HG03354 (cell line): ENCODE measurements at regions not wholly inside any gene's neighbourhood (a gene's known extent, or its start where the extent isn't known, plus 50 kb on each side); places are given as distances from the start of the nearest gene placed in this dataset.

ENCODE experiments used
- ATAC-seq: cut with Tn5 transposase; IDR thresholded peaks from one replicate; pipeline ENCODE4 v1.9.1; 2021; ENCODE audit warnings: mild to moderate bottlenecking; ENCODE audit not compliant: unreplicated experiment, poor library complexity, severe bottlenecking

DNA sequence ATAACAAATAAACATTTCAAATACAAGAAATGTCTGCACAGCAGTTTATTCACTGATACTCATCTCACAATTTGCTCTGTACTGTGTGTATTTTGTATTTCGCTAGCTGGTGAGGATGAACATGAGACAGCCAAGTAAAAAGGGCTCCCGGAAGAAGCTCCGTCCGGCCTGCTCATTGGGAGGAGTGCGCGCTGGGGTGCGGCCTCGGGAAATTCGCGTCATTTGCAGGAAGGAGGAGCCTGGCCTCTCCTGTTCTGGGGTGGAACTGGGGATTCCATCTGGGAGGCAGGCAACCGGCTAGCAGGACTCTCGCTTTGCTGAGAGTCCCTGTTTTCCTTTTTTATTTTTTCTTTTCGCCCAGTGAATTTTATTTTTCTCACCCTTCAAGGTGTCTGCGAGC, 368.4 kb upstream of the TMEM132C start:
- no peak for ATAC-seq

- no peak for ATAC-seq
Measured at GRCh38 chr12:127899971-127900370, 367.0 kb upstream of the TMEM132C start.

GRCh38 chr12:127900386-127900785, 366.6 kb upstream of the TMEM132C start:
- ATAC-seq, result no peak

DNA sequence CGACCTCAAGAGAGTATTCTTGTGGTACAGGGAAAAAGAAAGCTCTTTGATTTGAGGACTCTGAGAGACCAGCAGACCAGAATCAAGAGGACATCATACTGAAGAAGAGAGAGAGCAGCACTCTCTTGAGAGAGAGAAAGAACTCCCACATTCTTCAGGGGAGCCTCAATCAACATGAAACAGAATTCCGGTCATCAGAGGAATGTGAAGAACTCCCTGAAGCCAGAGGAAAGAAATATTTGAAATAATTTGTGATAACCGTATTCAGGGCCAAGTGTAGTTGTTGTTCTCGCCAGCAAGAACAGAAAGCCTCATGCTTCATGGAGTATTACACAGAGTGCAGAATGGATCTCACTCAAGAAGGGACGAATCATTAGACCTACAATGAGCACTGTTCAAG, 363.8 kb upstream of the TMEM132C start:
- ATAC-seq, result no peak

DNA sequence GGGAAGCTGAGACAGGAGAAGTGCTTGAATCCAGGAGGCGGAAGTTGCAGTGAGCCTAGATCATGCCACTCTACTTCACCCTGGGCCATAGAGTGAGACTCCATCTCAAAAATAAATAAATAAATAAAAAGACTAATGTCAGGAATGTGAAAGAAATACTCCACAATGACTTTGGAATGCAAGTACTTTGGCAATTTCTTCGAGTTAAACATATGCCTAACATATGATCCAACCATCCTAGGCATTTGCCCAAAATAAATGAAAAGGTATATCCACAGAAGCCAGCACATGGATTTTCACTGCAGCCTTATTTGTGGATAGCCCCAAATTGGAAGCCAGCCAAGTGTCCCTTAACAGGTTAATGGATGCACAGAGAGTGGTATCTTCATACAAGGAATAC, 357.9 kb upstream of the TMEM132C start:
- no peak for ATAC-seq

DNA sequence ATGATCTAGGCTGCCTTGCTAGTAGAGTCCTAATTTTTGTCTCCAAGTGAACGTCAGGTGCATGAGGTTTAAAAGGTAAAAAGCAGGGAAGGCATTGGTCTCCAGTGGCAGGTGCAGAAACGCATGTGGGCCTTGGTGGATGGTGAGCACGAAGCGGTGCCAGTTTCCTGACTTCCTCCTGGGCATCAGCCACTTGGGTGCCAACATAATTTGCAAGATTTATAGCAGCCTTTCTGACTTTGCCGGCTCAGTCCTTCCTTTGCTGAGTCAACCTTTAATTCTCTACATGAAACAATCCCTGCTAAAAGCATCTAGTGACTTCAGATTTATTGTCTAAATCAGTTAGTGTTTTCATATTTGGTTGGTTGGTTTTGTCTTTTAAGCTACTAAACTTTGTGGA, 355.7 kb upstream of the TMEM132C start:
- ATAC-seq, result no peak

DNA sequence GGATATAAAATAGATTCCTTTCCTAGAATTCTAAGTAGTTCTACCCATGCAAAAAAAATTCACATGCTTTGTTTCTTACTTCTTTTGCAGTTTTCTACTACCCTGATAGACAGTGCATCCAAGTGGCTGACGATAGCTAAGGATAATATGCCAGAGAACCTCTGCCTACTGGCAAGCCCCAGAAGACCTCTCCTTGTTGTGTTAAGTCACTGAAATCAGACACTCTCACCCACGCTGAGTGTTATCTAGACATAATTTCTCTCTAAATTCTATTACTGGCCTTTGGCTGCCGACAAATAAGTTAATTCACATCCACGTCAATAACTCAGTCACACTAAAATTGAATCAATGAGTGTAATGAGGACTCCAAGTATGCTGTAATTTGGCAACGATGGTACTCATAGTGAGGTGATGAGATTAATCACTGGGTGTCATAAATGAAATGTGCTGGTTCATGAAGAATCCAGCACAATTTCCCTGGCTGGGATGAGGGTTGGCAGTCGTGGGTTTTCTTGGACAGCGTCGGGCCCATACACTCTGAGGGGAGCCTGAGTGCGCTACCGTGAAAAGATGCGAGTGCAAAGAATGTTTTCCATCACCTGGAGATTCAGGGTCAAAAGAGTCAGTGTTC, 354.8 kb upstream of the TMEM132C start:
- ATAC-seq, result no peak

DNA sequence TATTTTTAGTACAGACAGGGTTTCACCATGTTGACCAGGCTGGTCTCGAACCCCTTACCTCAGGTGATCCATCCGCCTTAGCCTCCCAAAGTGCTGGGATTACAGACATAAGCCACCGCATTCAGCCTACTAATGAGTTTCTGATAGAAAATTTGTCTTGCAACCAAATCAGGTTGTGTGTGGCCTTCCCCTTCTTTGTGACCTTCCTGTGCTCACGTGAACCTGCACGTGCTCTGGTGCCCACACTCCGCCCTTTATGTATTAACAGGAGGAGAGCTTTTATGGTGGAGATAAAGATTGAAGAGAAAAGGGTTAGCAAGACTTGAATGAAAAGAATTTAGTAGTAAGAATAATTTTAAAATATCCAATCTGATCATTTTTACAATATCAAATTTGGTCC, 343.5 kb upstream of the TMEM132C start:
- ATAC-seq, result no peak

DNA sequence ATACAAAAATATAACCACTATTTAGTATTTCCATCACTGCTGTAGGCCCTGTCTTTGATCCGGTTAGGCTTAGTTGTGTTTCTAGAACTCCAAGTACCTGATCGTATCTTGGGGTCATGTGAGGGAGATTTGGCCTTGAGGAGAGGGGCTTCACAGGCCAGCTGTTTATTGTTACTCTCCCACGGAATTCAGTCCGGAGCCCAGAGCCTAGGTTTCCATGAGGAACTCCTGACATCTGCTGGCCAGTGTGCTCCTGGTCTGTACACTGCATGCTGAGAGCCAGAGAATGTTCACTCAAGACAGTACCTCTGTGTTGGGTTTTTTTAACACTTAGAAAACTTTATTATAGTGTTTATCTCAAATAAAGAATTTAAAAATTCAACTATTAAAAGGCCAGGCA, 341.0 kb upstream of the TMEM132C start:
- ATAC-seq, result no peak

DNA sequence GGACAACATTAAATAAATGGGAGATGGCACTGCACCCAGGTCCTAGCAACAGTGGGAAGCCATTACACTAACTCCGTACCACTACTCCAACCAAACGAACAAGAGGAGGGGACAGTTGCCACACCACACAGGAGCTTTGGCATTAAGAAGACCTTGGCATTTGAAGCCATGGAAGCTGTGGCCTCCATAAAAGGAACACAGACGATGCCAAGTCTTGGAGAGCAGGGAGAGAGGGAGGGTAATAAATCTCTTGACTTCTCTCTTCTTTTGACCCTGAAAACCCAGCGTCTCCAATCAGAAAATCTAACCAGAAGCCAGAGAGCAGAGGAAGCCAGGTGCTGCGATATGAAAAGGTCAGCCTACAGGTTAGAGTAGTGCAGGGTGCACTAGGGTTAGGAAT, 338.8 kb upstream of the TMEM132C start:
- ATAC-seq, result no peak

GRCh38 chr12:127928615-127929571, 338.1 kb upstream of the TMEM132C start:
- ATAC-seq, result no peak

- ATAC-seq, result no peak
Measured at GRCh38 chr12:127930122-127930521, 336.8 kb upstream of the TMEM132C start.

DNA sequence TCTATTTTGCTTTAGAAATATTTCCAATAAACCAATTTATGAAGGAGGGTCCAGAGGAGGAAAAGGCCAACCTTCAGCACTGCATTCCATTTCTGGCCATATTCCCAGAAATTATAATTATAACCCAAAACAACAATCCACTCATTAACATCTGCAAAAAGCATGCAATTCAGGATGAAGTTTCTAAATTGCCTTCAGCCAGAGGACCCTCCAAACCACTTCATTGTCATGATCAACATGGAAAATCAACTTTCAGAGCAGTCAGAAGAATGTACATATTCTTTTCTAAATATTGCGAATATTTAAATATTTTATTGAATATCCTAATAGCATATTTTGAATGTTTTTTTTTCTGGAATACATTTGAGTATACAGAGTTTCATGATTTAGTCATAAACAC, 332.6 kb upstream of the TMEM132C start:
- ATAC-seq, result no peak

GRCh38 chr12:127936463-127936862, 330.5 kb upstream of the TMEM132C start:
- ATAC-seq, result no peak

- no peak for ATAC-seq
Measured at GRCh38 chr12:127941332-127941731, 325.6 kb upstream of the TMEM132C start.

- no peak for ATAC-seq
Measured at GRCh38 chr12:127942981-127943380, 324.0 kb upstream of the TMEM132C start.

DNA sequence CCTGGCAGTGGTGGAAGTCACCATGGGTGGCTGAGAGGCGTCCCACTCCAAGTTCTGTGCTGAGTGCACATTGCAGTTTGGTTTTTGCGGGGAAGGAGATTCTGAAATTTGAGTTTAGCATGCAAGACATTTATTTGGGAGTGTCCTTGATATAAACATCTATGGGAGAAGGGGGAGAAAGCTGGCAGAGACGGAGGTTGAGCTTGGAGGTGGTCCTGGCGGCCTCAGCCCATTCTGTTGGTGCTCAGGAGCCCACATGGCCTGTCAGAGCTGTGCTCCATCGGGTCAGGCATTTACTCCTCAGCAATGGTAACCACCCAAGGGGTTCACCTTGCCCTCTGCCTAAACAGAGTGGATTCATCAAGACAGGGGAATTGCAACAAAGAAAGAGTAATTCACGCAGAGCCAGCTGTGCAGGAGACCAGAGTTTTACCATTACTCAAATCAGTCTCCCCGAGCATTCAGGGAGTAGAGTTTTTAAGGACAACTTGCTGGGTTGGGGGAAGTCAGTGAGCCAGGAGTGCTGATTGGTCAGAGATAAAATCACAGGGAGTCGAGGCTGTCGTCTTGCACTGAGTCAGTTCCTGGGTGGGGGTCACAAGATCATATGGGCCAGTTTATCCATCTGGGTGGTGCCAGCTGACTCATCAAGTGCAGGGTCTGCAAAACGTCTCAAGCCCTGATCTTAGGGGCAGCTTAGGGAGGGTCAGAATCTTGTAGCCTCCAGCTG, 323.3 kb upstream of the TMEM132C start:
- ATAC-seq, result no peak

DNA sequence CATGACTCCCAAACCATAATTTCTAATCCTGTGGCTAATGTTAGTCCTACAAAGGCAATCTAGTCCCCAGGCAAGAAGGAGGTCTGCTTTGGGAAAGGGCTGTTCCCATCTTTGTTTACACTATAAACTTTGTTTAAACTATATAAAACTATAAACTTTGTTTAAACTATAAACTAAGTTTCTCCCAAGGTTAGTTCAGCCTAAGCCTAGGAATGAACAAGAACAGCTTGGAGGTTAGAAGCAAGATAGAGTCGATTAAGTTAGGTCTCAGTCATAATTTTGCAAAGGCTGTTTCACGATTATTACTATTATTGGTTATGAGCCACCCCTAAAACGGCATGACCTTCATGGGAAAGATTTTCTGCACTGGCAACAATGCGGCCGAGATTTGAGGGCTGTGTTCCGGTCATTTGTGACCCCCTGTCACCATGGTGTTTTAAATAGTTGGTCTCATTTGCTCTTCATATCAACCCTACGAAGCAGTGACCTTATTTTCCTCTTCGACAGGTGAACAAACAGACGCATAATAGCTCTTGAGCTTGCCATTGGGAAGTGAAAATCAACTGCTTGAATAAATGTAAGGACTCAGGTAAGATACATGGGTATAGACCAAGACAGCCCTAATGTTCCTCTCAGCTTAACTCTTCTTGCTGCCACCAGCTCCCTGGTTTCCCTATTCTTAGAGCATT, 322.6 kb upstream of the TMEM132C start:
- ATAC-seq, result no peak

GRCh38 chr12:127957001-127957660, 309.8 kb upstream of the TMEM132C start:
- ATAC-seq, result no peak

DNA sequence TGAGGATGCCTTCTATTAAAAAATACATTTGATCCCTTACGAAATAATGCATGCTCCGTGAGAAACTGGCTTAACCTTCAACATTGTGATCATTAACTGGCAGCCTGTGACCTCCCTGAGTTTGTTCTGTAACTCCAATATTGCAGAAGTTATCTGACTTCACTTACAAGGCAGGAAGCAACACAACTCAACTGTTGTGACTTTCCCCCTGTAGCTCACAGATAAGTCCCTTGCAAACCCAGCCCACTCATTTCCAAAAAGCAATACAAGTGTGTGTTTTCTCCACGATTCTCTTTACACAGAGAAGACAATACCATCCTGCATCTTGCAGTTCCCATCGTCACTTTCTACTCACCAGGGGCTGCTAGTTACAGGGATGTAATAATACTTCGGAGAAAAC, 304.7 kb upstream of the TMEM132C start:
- ATAC-seq, result no peak
